HCT116 (cell line): ENCODE measurements at regions not wholly inside any gene's neighbourhood (a gene's known extent, or its start where the extent isn't known, plus 50 kb on each side); places are given as distances from the start of the nearest gene placed in this dataset.

Source experiments
- ATAC-seq: fragments of 200-7000 bp; cut with Tn5 transposase; 2 replicates; pipeline ENCODE4 v1.9.1; 2020; ENCODE audit warnings: mild to moderate bottlenecking, moderate library complexity
- BruUV-seq: library from RNA; stranded (reverse); fragments of 400-500 nt; replicated peaks from 2 replicates; lab custom pipeline; 2021; lab: Mats Ljungman, UMichigan
- CTCF ChIA-PET: fragments of 300-600 bp; sonication (Branson Sonifier 250); formaldehyde crosslinking; loops from one replicate; lab custom pipeline; 2021; ENCODE audit warnings: antibody characterized with exemption; lab: Charles Lee
- POLR2A ChIA-PET: fragments of 300-600, 350-600 bp; sonication (Branson Sonifier 250); formaldehyde crosslinking; loops from one replicate; lab custom pipeline; 2021; ENCODE audit warnings: antibody characterized with exemption; lab: Charles Lee
- RAD21 ChIA-PET, 2 experiments: fragments of 300-600 bp; sonication (Branson Sonifier 250); formaldehyde crosslinking; loops; one replicate each; lab custom pipeline; 2023; ENCODE audit warnings: low total read pairs in 2 of 2; ENCODE audit not compliant: uncharacterized antibody in 2 of 2, unreplicated experiment in 2 of 2, low non-redundant PET in 1 of 2; lab: Charles Lee
- DNase-seq: peaks from one replicate; pipeline ENCODE4 v3.0.0-alpha.2; 2010; ENCODE audit warnings: low read depth, low spot score
- H2AFZ ChIP-seq: fragments of 200-600 bp; shearing (Covaris generic), sonication (generic); 2 replicates; pipeline ENCODE4 v1.6.1; 2017; ENCODE audit warnings: low read depth, mixed run types, mixed read lengths, antibody characterized with exemption, low read length; ENCODE audit not compliant: poor library complexity, severe bottlenecking
- H3K27ac ChIP-seq: 2 replicates; pipeline ENCODE4 v1.5.1; 2012; ENCODE audit warnings: low read depth, low read length
- H3K27me3 ChIP-seq: fragments of 200-600 bp; sonication (generic); 2 replicates; pipeline ENCODE4 v1.6.1; 2016; ENCODE audit warnings: mixed run types, low read length, mixed read lengths; ENCODE audit not compliant: insufficient read depth
- H3K36me3 ChIP-seq, 2 experiments: fragments of 200-500 bp in 1 of 2; fragments of 200-600 bp in 1 of 2; sonication (Bioruptor generic) in 1 of 2; sonication (generic) in 1 of 2; 2 replicates each; pipeline versions ENCODE4 v1.5.1 to v1.6.1; 2014 to 2016; ENCODE audit warnings: low read length in 2 of 2, inconsistent platforms in 1 of 2, mixed read lengths in 1 of 2, mixed run types in 1 of 2; ENCODE audit not compliant: insufficient read depth in 2 of 2, control insufficient read depth in 1 of 2
- H3K4me1 ChIP-seq, 2 experiments: fragments of 200-600 bp in 1 of 2; sonication (generic) in 1 of 2; 2 replicates each; pipeline versions ENCODE4 v1.5.1 to v1.6.1; 2012 to 2017; ENCODE audit warnings: low read length in 2 of 2, inconsistent platforms in 1 of 2, mild to moderate bottlenecking in 1 of 2, mixed read lengths in 1 of 2, mixed run types in 1 of 2, moderate library complexity in 1 of 2; ENCODE audit not compliant: insufficient read depth in 2 of 2, control insufficient read depth in 1 of 2
- H3K4me2 ChIP-seq: fragments of 200-600 bp; sonication (generic); 2 replicates; pipeline ENCODE4 v1.6.1; 2017; ENCODE audit warnings: mixed run types, low read length, mixed read lengths
- H3K4me3 ChIP-seq, 2 experiments: fragments of 200-600 bp in 1 of 2; sonication (generic) in 1 of 2; replicated peaks in 1 of 2; 2 replicates each; pipeline ENCODE4 v1.5.1; 2011 to 2016; ENCODE audit warnings: low read length in 2 of 2, control low read depth in 1 of 2, low read depth in 1 of 2, mild to moderate bottlenecking in 1 of 2, mixed read lengths in 1 of 2, mixed run types in 1 of 2
- H3K79me2 ChIP-seq: fragments of 200-600 bp; sonication (generic); 2 replicates; pipeline ENCODE4 v1.6.1; 2017; ENCODE audit warnings: mild to moderate bottlenecking, mixed run types, low read length, moderate library complexity, mixed read lengths; ENCODE audit not compliant: insufficient read depth
- H3K9ac ChIP-seq: fragments of 200-600 bp; sonication (generic); 2 replicates; pipeline ENCODE4 v1.6.1; 2016; ENCODE audit warnings: low read length, mixed read lengths
- H3K9me2 ChIP-seq: fragments of 200-600 bp; sonication (generic), shearing (Covaris generic); 2 replicates; pipeline ENCODE4 v1.6.1; 2017; ENCODE audit warnings: mixed run types, mild to moderate bottlenecking, moderate library complexity; ENCODE audit not compliant: insufficient read depth
- H3K9me3 ChIP-seq, 2 experiments: fragments of 200-500 bp in 1 of 2; fragments of 200-600 bp in 1 of 2; sonication (Bioruptor generic) in 1 of 2; sonication (generic) in 1 of 2; 2 replicates each; pipeline ENCODE4 v1.6.1; 2014 to 2017; ENCODE audit warnings: low read length in 2 of 2, mixed read lengths in 2 of 2, inconsistent platforms in 1 of 2, low read depth in 1 of 2, mild to moderate bottlenecking in 1 of 2, mixed run types in 1 of 2, moderate library complexity in 1 of 2; ENCODE audit not compliant: control insufficient read depth in 1 of 2, insufficient read depth in 1 of 2
- H4K20me1 ChIP-seq: fragments of 200-600 bp; sonication (generic), shearing (Covaris generic); 2 replicates; pipeline ENCODE4 v1.6.1; 2017; ENCODE audit warnings: mixed run types, mild to moderate bottlenecking, moderate library complexity; ENCODE audit not compliant: insufficient read depth
- CEBPB ChIP-seq: IDR thresholded peaks from 2 replicates; pipeline ENCODE4 v1.6.1; 2012; ENCODE audit warnings: low read depth
- EGR1 ChIP-seq: IDR thresholded peaks from 2 replicates; pipeline ENCODE4 v1.6.1; 2012; ENCODE audit warnings: low read depth
- ELF1 ChIP-seq: IDR thresholded peaks from 2 replicates; pipeline ENCODE4 v1.6.1; 2012; ENCODE audit warnings: low read depth, borderline replicate concordance
- EZH2phosphoT487 ChIP-seq: fragments of 200-600 bp; IDR thresholded peaks from 2 replicates; pipeline ENCODE4 v1.6.1; 2018; ENCODE audit warnings: antibody characterized with exemption, borderline replicate concordance
- FOSL1 ChIP-seq: IDR thresholded peaks from 2 replicates; pipeline ENCODE4 v1.6.1; 2012; ENCODE audit warnings: low read depth
- SIN3A ChIP-seq: IDR thresholded peaks from 2 replicates; pipeline ENCODE4 v1.6.1; 2012; ENCODE audit warnings: low read depth
- SP1 ChIP-seq: IDR thresholded peaks from 2 replicates; pipeline ENCODE4 v1.6.1; 2012; ENCODE audit warnings: low read depth
- TCF7L2 ChIP-seq: IDR thresholded peaks from 2 replicates; pipeline ENCODE4 v1.7.0; 2011; ENCODE audit warnings: borderline replicate concordance, inconsistent platforms; ENCODE audit not compliant: insufficient read depth, insufficient read length; ENCODE audit errors: extremely low read depth
- ZNF274 ChIP-seq: fragments of 200-500 bp; sonication (Bioruptor generic); IDR thresholded peaks from 2 replicates; pipeline ENCODE4 v1.6.1; 2014; ENCODE audit warnings: mild to moderate bottlenecking, low read depth, low read length, inconsistent platforms
- intact Hi-C: fragments of 100-400 bp; cut with micrococcal nuclease; formaldehyde crosslinking; loops from 2 replicates; pipeline ENCODE4 v1.10.0; 2022
- TF ChIP-seq, protein P1 (sequence below): IDR thresholded peaks from 2 replicates; pipeline ENCODE4 v1.6.1; 2012; ENCODE audit warnings: low read depth
- TF ChIP-seq, protein P2 (sequence below): IDR thresholded peaks from 2 replicates; pipeline ENCODE4 v1.6.1; 2011; ENCODE audit warnings: mild to moderate bottlenecking, low read length, moderate library complexity; ENCODE audit not compliant: insufficient replicate concordance; ENCODE audit errors: extremely low read depth

DNA sequence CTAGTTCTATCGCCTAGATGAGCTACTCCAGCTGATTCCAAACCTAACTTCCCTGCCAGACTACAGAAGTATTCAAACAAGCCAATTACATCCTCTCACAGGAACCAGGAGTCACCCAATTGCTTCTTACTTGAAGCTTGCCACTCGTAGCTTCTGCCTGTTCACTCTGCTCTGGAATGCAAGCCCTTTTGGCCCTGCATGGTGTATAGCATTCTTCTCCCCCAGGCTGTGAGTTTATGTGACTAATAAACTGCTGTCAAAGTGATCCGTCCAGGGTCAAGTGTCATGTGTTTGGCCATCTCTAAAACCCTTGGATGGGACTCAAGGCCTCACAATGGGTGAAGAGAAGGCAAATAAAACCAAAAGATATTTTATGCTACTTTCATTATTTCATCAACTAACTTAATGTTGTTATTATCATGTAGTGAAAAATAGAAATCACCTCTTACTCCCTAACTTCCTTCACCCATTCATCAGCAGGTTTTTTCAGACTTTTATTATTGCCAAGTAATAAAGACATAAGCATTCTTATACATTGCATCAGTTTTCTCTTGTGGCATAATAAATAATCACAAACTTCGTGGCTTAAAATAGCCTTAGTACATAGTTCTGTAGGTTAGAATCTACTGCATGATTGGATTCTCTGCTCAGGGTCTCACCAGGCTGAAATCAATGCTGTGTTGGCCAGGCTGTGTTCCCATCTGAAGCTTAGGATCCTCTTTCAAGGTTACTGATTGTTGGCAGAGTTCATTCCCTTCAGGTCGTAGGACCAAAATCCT, 1981.7 kb upstream of the FLRT2 start:
- Histone ChIP-seq H3K9ac (no peak overlapping the region), H3K79me2 (no peaks in the 10 kb centered on the region), H3K4me1 (no peaks in the 10 kb centered on the region), H4K20me1 (no peaks in the 10 kb centered on the region), H2AFZ (no peak overlapping the region), H3K27me3 (no peaks in the 10 kb centered on the region), H3K36me3 (no peaks in the 10 kb centered on the region), H3K9me3 (peaks cover 7 to 13% of the 10 kb centered on the region in 2 experiments; a peak in 2 of 4 replicates), H3K4me2 (no peak overlapping the region), H3K27ac (no peak overlapping the region), H3K9me2 (no peaks in the 10 kb centered on the region), H3K4me3 (no peak overlapping the region)
- BruUV-seq = no TSS peak
- no peak for DNase-seq
- ATAC-seq = no peak
- POLR2A ChIA-PET = no interaction called here
- TF ChIP-seq, protein P1, sequence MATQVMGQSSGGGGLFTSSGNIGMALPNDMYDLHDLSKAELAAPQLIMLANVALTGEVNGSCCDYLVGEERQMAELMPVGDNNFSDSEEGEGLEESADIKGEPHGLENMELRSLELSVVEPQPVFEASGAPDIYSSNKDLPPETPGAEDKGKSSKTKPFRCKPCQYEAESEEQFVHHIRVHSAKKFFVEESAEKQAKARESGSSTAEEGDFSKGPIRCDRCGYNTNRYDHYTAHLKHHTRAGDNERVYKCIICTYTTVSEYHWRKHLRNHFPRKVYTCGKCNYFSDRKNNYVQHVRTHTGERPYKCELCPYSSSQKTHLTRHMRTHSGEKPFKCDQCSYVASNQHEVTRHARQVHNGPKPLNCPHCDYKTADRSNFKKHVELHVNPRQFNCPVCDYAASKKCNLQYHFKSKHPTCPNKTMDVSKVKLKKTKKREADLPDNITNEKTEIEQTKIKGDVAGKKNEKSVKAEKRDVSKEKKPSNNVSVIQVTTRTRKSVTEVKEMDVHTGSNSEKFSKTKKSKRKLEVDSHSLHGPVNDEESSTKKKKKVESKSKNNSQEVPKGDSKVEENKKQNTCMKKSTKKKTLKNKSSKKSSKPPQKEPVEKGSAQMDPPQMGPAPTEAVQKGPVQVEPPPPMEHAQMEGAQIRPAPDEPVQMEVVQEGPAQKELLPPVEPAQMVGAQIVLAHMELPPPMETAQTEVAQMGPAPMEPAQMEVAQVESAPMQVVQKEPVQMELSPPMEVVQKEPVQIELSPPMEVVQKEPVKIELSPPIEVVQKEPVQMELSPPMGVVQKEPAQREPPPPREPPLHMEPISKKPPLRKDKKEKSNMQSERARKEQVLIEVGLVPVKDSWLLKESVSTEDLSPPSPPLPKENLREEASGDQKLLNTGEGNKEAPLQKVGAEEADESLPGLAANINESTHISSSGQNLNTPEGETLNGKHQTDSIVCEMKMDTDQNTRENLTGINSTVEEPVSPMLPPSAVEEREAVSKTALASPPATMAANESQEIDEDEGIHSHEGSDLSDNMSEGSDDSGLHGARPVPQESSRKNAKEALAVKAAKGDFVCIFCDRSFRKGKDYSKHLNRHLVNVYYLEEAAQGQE = no peak
- TF ChIP-seq SP1 (no peak), CEBPB (no peak), TCF7L2 (no peak), EGR1 (no peak), SIN3A (no peak), EZH2phosphoT487 (no peak), ZNF274 (no peak), FOSL1 (no peak), ELF1 (no peak)
- TF ChIP-seq, protein P2, sequence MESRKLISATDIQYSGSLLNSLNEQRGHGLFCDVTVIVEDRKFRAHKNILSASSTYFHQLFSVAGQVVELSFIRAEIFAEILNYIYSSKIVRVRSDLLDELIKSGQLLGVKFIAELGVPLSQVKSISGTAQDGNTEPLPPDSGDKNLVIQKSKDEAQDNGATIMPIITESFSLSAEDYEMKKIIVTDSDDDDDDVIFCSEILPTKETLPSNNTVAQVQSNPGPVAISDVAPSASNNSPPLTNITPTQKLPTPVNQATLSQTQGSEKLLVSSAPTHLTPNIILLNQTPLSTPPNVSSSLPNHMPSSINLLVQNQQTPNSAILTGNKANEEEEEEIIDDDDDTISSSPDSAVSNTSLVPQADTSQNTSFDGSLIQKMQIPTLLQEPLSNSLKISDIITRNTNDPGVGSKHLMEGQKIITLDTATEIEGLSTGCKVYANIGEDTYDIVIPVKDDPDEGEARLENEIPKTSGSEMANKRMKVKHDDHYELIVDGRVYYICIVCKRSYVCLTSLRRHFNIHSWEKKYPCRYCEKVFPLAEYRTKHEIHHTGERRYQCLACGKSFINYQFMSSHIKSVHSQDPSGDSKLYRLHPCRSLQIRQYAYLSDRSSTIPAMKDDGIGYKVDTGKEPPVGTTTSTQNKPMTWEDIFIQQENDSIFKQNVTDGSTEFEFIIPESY = no peak
- CTCF ChIA-PET = no interaction called here
- intact Hi-C loops = no loop called here
- RAD21 ChIA-PET = no interaction called here
